HCT116 (cell line): ENCODE measurements at regions not wholly inside any gene's neighbourhood (a gene's known extent, or its start where the extent isn't known, plus 50 kb on each side); places are given as distances from the start of the nearest gene placed in this dataset.

ENCODE experiments used
- ATAC-seq: fragments of 200-7000 bp; cut with Tn5 transposase; 2 replicates; pipeline ENCODE4 v1.9.1; 2020; ENCODE audit warnings: mild to moderate bottlenecking, moderate library complexity
- BruUV-seq: library from RNA; stranded (reverse); fragments of 400-500 nt; replicated peaks from 2 replicates; lab custom pipeline; 2021; lab: Mats Ljungman, UMichigan
- CTCF ChIA-PET: fragments of 300-600 bp; sonication (Branson Sonifier 250); formaldehyde crosslinking; loops from one replicate; lab custom pipeline; 2021; ENCODE audit warnings: antibody characterized with exemption; lab: Charles Lee
- POLR2A ChIA-PET: fragments of 300-600, 350-600 bp; sonication (Branson Sonifier 250); formaldehyde crosslinking; loops from one replicate; lab custom pipeline; 2021; ENCODE audit warnings: antibody characterized with exemption; lab: Charles Lee
- RAD21 ChIA-PET, 2 experiments: fragments of 300-600 bp; sonication (Branson Sonifier 250); formaldehyde crosslinking; loops; one replicate each; lab custom pipeline; 2023; ENCODE audit warnings: low total read pairs in 2 of 2; ENCODE audit not compliant: uncharacterized antibody in 2 of 2, unreplicated experiment in 2 of 2, low non-redundant PET in 1 of 2; lab: Charles Lee
- DNase-seq: peaks from one replicate; pipeline ENCODE4 v3.0.0-alpha.2; 2010; ENCODE audit warnings: low read depth, low spot score
- H2AFZ ChIP-seq: fragments of 200-600 bp; shearing (Covaris generic), sonication (generic); 2 replicates; pipeline ENCODE4 v1.6.1; 2017; ENCODE audit warnings: low read depth, mixed run types, mixed read lengths, antibody characterized with exemption, low read length; ENCODE audit not compliant: poor library complexity, severe bottlenecking
- H3K27ac ChIP-seq: 2 replicates; pipeline ENCODE4 v1.5.1; 2012; ENCODE audit warnings: low read depth, low read length
- H3K27me3 ChIP-seq: fragments of 200-600 bp; sonication (generic); 2 replicates; pipeline ENCODE4 v1.6.1; 2016; ENCODE audit warnings: mixed run types, low read length, mixed read lengths; ENCODE audit not compliant: insufficient read depth
- H3K36me3 ChIP-seq, 2 experiments: fragments of 200-500 bp in 1 of 2; fragments of 200-600 bp in 1 of 2; sonication (Bioruptor generic) in 1 of 2; sonication (generic) in 1 of 2; 2 replicates each; pipeline versions ENCODE4 v1.5.1 to v1.6.1; 2014 to 2016; ENCODE audit warnings: low read length in 2 of 2, inconsistent platforms in 1 of 2, mixed read lengths in 1 of 2, mixed run types in 1 of 2; ENCODE audit not compliant: insufficient read depth in 2 of 2, control insufficient read depth in 1 of 2
- H3K4me1 ChIP-seq, 2 experiments: fragments of 200-600 bp in 1 of 2; sonication (generic) in 1 of 2; 2 replicates each; pipeline versions ENCODE4 v1.5.1 to v1.6.1; 2012 to 2017; ENCODE audit warnings: low read length in 2 of 2, inconsistent platforms in 1 of 2, mild to moderate bottlenecking in 1 of 2, mixed read lengths in 1 of 2, mixed run types in 1 of 2, moderate library complexity in 1 of 2; ENCODE audit not compliant: insufficient read depth in 2 of 2, control insufficient read depth in 1 of 2
- H3K4me2 ChIP-seq: fragments of 200-600 bp; sonication (generic); 2 replicates; pipeline ENCODE4 v1.6.1; 2017; ENCODE audit warnings: mixed run types, low read length, mixed read lengths
- H3K4me3 ChIP-seq, 2 experiments: fragments of 200-600 bp in 1 of 2; sonication (generic) in 1 of 2; replicated peaks in 1 of 2; 2 replicates each; pipeline ENCODE4 v1.5.1; 2011 to 2016; ENCODE audit warnings: low read length in 2 of 2, control low read depth in 1 of 2, low read depth in 1 of 2, mild to moderate bottlenecking in 1 of 2, mixed read lengths in 1 of 2, mixed run types in 1 of 2
- H3K79me2 ChIP-seq: fragments of 200-600 bp; sonication (generic); 2 replicates; pipeline ENCODE4 v1.6.1; 2017; ENCODE audit warnings: mild to moderate bottlenecking, mixed run types, low read length, moderate library complexity, mixed read lengths; ENCODE audit not compliant: insufficient read depth
- H3K9ac ChIP-seq: fragments of 200-600 bp; sonication (generic); 2 replicates; pipeline ENCODE4 v1.6.1; 2016; ENCODE audit warnings: low read length, mixed read lengths
- H3K9me2 ChIP-seq: fragments of 200-600 bp; sonication (generic), shearing (Covaris generic); 2 replicates; pipeline ENCODE4 v1.6.1; 2017; ENCODE audit warnings: mixed run types, mild to moderate bottlenecking, moderate library complexity; ENCODE audit not compliant: insufficient read depth
- H3K9me3 ChIP-seq, 2 experiments: fragments of 200-500 bp in 1 of 2; fragments of 200-600 bp in 1 of 2; sonication (Bioruptor generic) in 1 of 2; sonication (generic) in 1 of 2; 2 replicates each; pipeline ENCODE4 v1.6.1; 2014 to 2017; ENCODE audit warnings: low read length in 2 of 2, mixed read lengths in 2 of 2, inconsistent platforms in 1 of 2, low read depth in 1 of 2, mild to moderate bottlenecking in 1 of 2, mixed run types in 1 of 2, moderate library complexity in 1 of 2; ENCODE audit not compliant: control insufficient read depth in 1 of 2, insufficient read depth in 1 of 2
- H4K20me1 ChIP-seq: fragments of 200-600 bp; sonication (generic), shearing (Covaris generic); 2 replicates; pipeline ENCODE4 v1.6.1; 2017; ENCODE audit warnings: mixed run types, mild to moderate bottlenecking, moderate library complexity; ENCODE audit not compliant: insufficient read depth
- CBX3 ChIP-seq: IDR thresholded peaks from 2 replicates; pipeline ENCODE4 v1.6.1; 2012; ENCODE audit warnings: low read depth
- EGR1 ChIP-seq: IDR thresholded peaks from 2 replicates; pipeline ENCODE4 v1.6.1; 2012; ENCODE audit warnings: low read depth
- ELF1 ChIP-seq: IDR thresholded peaks from 2 replicates; pipeline ENCODE4 v1.6.1; 2012; ENCODE audit warnings: low read depth, borderline replicate concordance
- EZH2 ChIP-seq: fragments of 200-600 bp; sonication (generic); IDR thresholded peaks from 2 replicates; pipeline ENCODE4 v1.6.1; 2017; ENCODE audit warnings: antibody characterized with exemption, mixed run types
- FOSL1 ChIP-seq: IDR thresholded peaks from 2 replicates; pipeline ENCODE4 v1.6.1; 2012; ENCODE audit warnings: low read depth
- JUND ChIP-seq: IDR thresholded peaks from 2 replicates; pipeline ENCODE4 v1.6.1; 2012
- POLR2A ChIP-seq: IDR thresholded peaks from 2 replicates; pipeline ENCODE4 v1.7.0; 2011; ENCODE audit warnings: borderline replicate concordance; ENCODE audit not compliant: insufficient read depth, insufficient read length; ENCODE audit errors: extremely low read depth
- RAD21 ChIP-seq: IDR thresholded peaks from 2 replicates; pipeline ENCODE4 v1.6.1; 2012; ENCODE audit warnings: low read depth, mild to moderate bottlenecking
- SIN3A ChIP-seq: IDR thresholded peaks from 2 replicates; pipeline ENCODE4 v1.6.1; 2012; ENCODE audit warnings: low read depth
- SP1 ChIP-seq: IDR thresholded peaks from 2 replicates; pipeline ENCODE4 v1.6.1; 2012; ENCODE audit warnings: low read depth
- SRF ChIP-seq: IDR thresholded peaks from 2 replicates; pipeline ENCODE4 v1.6.1; 2012; ENCODE audit warnings: low read depth
- YY1 ChIP-seq: IDR thresholded peaks from 2 replicates; pipeline ENCODE4 v1.6.1; 2011; ENCODE audit warnings: low read length, low read depth, moderate library complexity, mild to moderate bottlenecking; ENCODE audit not compliant: insufficient replicate concordance; ENCODE audit errors: extremely low read depth
- ZFX ChIP-seq: fragments of 450-650 bp; IDR thresholded peaks from 2 replicates; pipeline ENCODE4 v1.6.1; 2017
- ZNF274 ChIP-seq: fragments of 200-500 bp; sonication (Bioruptor generic); IDR thresholded peaks from 2 replicates; pipeline ENCODE4 v1.6.1; 2014; ENCODE audit warnings: mild to moderate bottlenecking, low read depth, low read length, inconsistent platforms
- intact Hi-C: fragments of 100-400 bp; cut with micrococcal nuclease; formaldehyde crosslinking; loops from 2 replicates; pipeline ENCODE4 v1.10.0; 2022
- TF ChIP-seq, protein P1 (sequence below): IDR thresholded peaks from 2 replicates; pipeline ENCODE4 v1.6.1; 2012; ENCODE audit warnings: low read depth
- TF ChIP-seq, protein P2 (sequence below): IDR thresholded peaks from 2 replicates; pipeline ENCODE4 v1.6.1; 2012
- TF ChIP-seq, protein P3 (sequence below): IDR thresholded peaks from 2 replicates; pipeline ENCODE4 v1.6.1; 2011; ENCODE audit warnings: mild to moderate bottlenecking, low read length, moderate library complexity; ENCODE audit not compliant: insufficient replicate concordance; ENCODE audit errors: extremely low read depth

DNA sequence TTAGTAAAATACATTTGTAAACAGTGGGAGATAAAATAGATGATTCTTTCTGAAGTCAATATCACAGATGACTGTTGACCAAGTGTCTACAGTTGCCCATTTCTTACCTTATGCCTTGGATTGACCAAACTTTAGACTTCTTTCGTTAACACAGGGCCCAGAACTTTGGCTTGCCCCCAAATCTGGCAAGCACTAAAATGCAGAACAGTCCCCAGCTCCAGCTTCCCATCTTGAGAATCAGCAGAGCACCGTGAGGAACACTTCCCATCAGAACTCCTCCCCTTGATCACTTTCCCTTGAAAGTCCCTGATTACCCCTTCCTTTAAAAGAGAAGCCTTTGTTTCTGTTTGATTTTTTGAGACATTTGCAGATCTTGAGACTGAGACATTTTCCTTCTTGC, 1039.9 kb downstream of the TLE1 start:
- no peaks in the 10 kb centered on the region for H3K9me2 ChIP-seq
- H3K9ac ChIP-seq: no peak overlapping the region
- intact Hi-C loops: no loop called here
- no peak overlapping the region for H2AFZ ChIP-seq
- H3K79me2 ChIP-seq: no peaks in the 10 kb centered on the region
- ChIA-PET CTCF (no interaction called here), RAD21 (no interaction called here), POLR2A (no interaction called here)
- no peaks in the 10 kb centered on the region for H4K20me1 ChIP-seq
- no peaks in the 10 kb centered on the region for H3K4me1 ChIP-seq
- H3K27ac ChIP-seq: no peak overlapping the region
- no TSS peak for BruUV-seq
- no peak overlapping the region for H3K4me3 ChIP-seq
- TF ChIP-seq, protein P1, sequence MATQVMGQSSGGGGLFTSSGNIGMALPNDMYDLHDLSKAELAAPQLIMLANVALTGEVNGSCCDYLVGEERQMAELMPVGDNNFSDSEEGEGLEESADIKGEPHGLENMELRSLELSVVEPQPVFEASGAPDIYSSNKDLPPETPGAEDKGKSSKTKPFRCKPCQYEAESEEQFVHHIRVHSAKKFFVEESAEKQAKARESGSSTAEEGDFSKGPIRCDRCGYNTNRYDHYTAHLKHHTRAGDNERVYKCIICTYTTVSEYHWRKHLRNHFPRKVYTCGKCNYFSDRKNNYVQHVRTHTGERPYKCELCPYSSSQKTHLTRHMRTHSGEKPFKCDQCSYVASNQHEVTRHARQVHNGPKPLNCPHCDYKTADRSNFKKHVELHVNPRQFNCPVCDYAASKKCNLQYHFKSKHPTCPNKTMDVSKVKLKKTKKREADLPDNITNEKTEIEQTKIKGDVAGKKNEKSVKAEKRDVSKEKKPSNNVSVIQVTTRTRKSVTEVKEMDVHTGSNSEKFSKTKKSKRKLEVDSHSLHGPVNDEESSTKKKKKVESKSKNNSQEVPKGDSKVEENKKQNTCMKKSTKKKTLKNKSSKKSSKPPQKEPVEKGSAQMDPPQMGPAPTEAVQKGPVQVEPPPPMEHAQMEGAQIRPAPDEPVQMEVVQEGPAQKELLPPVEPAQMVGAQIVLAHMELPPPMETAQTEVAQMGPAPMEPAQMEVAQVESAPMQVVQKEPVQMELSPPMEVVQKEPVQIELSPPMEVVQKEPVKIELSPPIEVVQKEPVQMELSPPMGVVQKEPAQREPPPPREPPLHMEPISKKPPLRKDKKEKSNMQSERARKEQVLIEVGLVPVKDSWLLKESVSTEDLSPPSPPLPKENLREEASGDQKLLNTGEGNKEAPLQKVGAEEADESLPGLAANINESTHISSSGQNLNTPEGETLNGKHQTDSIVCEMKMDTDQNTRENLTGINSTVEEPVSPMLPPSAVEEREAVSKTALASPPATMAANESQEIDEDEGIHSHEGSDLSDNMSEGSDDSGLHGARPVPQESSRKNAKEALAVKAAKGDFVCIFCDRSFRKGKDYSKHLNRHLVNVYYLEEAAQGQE: no peak
- TF ChIP-seq RAD21 (no peak), SIN3A (no peak), FOSL1 (no peak), CBX3 (no peak), JUND (no peak), ZNF274 (no peak), SRF (no peak), POLR2A (no peak), ELF1 (no peak), SP1 (no peak), ZFX (no peak), EGR1 (no peak), EZH2 (no peak), YY1 (no peak)
- TF ChIP-seq, protein P2, sequence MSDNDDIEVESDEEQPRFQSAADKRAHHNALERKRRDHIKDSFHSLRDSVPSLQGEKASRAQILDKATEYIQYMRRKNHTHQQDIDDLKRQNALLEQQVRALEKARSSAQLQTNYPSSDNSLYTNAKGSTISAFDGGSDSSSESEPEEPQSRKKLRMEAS: no peak
- TF ChIP-seq, protein P3, sequence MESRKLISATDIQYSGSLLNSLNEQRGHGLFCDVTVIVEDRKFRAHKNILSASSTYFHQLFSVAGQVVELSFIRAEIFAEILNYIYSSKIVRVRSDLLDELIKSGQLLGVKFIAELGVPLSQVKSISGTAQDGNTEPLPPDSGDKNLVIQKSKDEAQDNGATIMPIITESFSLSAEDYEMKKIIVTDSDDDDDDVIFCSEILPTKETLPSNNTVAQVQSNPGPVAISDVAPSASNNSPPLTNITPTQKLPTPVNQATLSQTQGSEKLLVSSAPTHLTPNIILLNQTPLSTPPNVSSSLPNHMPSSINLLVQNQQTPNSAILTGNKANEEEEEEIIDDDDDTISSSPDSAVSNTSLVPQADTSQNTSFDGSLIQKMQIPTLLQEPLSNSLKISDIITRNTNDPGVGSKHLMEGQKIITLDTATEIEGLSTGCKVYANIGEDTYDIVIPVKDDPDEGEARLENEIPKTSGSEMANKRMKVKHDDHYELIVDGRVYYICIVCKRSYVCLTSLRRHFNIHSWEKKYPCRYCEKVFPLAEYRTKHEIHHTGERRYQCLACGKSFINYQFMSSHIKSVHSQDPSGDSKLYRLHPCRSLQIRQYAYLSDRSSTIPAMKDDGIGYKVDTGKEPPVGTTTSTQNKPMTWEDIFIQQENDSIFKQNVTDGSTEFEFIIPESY: no peak
- ATAC-seq (no peak), DNase-seq (no peak)
- no peak overlapping the region for H3K4me2 ChIP-seq
- H3K27me3 ChIP-seq: no peaks in the 10 kb centered on the region
- peaks cover 0 to 4% of the 10 kb centered on the region in 2 experiments; a peak in 2 of 4 replicates for H3K9me3 ChIP-seq
- no peaks in the 10 kb centered on the region for H3K36me3 ChIP-seq
